Loucy (cell line): ENCODE measurements at regions not wholly inside any gene's neighbourhood (a gene's known extent, or its start where the extent isn't known, plus 50 kb on each side); places are given as distances from the start of the nearest gene placed in this dataset.

Experiments used
- EZH2phosphoT487 ChIP-seq: fragments of 200-600 bp; IDR thresholded peaks from 2 replicates; pipeline ENCODE4 v1.6.1; 2018; ENCODE audit warnings: antibody characterized with exemption, mild to moderate bottlenecking, moderate library complexity, borderline replicate concordance
- TF ChIP-seq, protein P1 (sequence below): fragments of 200-600 bp; sonication (generic); conservative IDR thresholded peaks from 2 replicates; pipeline ENCODE4 v1.5.1; 2014; ENCODE audit warnings: mild to moderate bottlenecking, antibody characterized with exemption, low read length

DNA sequence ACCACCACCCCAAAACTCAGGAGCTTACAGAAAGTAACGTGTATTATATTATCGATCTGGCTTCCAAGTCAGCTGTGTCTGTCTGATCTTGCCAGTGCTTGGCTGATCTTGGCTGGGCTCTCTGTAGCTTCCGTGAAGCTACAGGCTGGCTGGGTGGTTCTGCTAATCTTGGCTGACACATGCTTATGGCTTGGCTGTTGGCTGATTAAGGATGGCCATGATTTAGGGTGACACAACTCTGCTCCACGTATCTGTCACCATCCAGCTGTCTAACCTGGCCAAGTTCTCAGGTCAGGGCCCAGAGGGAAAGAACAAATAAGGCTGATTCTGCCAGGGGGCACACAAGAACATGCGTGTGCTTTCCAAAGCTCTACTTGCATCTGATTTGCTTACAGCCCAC lies 64.7 kb upstream of the PRL start:
- TF ChIP-seq, protein P1, sequence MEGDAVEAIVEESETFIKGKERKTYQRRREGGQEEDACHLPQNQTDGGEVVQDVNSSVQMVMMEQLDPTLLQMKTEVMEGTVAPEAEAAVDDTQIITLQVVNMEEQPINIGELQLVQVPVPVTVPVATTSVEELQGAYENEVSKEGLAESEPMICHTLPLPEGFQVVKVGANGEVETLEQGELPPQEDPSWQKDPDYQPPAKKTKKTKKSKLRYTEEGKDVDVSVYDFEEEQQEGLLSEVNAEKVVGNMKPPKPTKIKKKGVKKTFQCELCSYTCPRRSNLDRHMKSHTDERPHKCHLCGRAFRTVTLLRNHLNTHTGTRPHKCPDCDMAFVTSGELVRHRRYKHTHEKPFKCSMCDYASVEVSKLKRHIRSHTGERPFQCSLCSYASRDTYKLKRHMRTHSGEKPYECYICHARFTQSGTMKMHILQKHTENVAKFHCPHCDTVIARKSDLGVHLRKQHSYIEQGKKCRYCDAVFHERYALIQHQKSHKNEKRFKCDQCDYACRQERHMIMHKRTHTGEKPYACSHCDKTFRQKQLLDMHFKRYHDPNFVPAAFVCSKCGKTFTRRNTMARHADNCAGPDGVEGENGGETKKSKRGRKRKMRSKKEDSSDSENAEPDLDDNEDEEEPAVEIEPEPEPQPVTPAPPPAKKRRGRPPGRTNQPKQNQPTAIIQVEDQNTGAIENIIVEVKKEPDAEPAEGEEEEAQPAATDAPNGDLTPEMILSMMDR, result no peak
- no peak for TF ChIP-seq EZH2phosphoT487
